ENCODE measurements at regions not wholly inside any gene's neighbourhood (a gene's known extent, or its start where the extent isn't known, plus 50 kb on each side); places are given as distances from the start of the nearest gene placed in this dataset.
A peak's percentile ranks its signal among the peaks of the same experiment; 100 is the strongest.

GRCh38 chr5:64110222-64110621, 55.4 kb upstream of the RNF180 start:
- ChIA-PET POLR2A (no interaction called here), CTCF (no interaction called here)
- no peaks in the 10 kb centered on the region for H3K36me3 Mint-ChIP-seq (ENCODE audit: low read depth)
- ATAC-seq (no peak), DNase-seq (no peak)
- peaks cover 8% of the 10 kb centered on the region for H3K9me3 Mint-ChIP-seq (ENCODE audit: insufficient read depth)
- no peak overlapping the region for H3K4me3 Mint-ChIP-seq
- no peak overlapping the region for H3K27ac Mint-ChIP-seq
- no peaks in the 10 kb centered on the region for H3K27me3 Mint-ChIP-seq (ENCODE audit: low read depth)
- H3K4me1 Mint-ChIP-seq (ENCODE audit: low read depth): no peaks in the 10 kb centered on the region

DNA sequence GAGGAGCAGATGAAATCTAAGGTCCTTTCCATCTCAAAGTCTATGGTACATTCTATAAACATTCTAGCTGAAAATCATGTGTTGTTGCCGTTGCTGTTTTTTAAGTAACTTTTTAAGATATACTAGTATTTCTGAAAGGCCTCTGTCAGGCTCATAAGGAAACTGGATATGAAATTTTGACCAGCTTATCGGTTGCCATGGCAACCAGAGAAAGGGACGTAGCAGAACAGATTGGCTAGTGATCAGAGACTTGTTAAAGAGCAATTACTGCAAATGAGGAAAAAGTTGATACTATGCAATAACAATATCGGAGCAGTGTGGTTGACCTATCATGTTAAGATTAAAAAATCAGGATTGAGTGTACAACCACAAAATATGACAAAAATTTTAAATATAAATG, 57.0 kb upstream of the RNF180 start:
- Mint-ChIP-seq H3K4me1 (ENCODE audit: low read depth) (no peaks in the 10 kb centered on the region), H3K27ac (no peak overlapping the region), H3K36me3 (ENCODE audit: low read depth) (no peaks in the 10 kb centered on the region), H3K9me3 (ENCODE audit: insufficient read depth) (peaks cover 8% of the 10 kb centered on the region), H3K4me3 (no peak overlapping the region), H3K27me3 (ENCODE audit: low read depth) (no peaks in the 10 kb centered on the region)
- CTCF ChIA-PET: no interaction called here
- POLR2A ChIA-PET: no interaction called here
- no peak for ATAC-seq
- no peak for DNase-seq

GRCh38 chr5:64100203-64100602, 65.4 kb upstream of the RNF180 start:
- POLR2A ChIA-PET: no interaction called here
- CTCF ChIA-PET: no interaction called here
- DNase-seq (no peak), ATAC-seq (no peak)
- Mint-ChIP-seq H3K27me3 (ENCODE audit: low read depth) (no peaks in the 10 kb centered on the region), H3K27ac (no peak overlapping the region), H3K9me3 (ENCODE audit: insufficient read depth) (no peaks in the 10 kb centered on the region), H3K4me3 (no peak overlapping the region), H3K36me3 (ENCODE audit: low read depth) (no peaks in the 10 kb centered on the region), H3K4me1 (ENCODE audit: low read depth) (no peaks in the 10 kb centered on the region)

- no peak for ATAC-seq
- H3K27me3 Mint-ChIP-seq (ENCODE audit: low read depth): no peaks in the 10 kb centered on the region
- CTCF ChIA-PET: no interaction called here
- H3K36me3 Mint-ChIP-seq (ENCODE audit: low read depth): no peaks in the 10 kb centered on the region
- no peak for DNase-seq
- H3K27ac Mint-ChIP-seq: no peak overlapping the region
- POLR2A ChIA-PET: no interaction called here
- H3K4me3 Mint-ChIP-seq: no peak overlapping the region
- no peaks in the 10 kb centered on the region for H3K9me3 Mint-ChIP-seq (ENCODE audit: insufficient read depth)
- no peaks in the 10 kb centered on the region for H3K4me1 Mint-ChIP-seq (ENCODE audit: low read depth)
Observed at GRCh38 chr5:64096771-64097170, 68.9 kb upstream of the RNF180 start.

- H3K4me1 Mint-ChIP-seq (ENCODE audit: low read depth): no peaks in the 10 kb centered on the region
- no peak overlapping the region for H3K27ac Mint-ChIP-seq
- no peaks in the 10 kb centered on the region for H3K27me3 Mint-ChIP-seq (ENCODE audit: low read depth)
- ATAC-seq (no peak), DNase-seq (no peak)
- no peaks in the 10 kb centered on the region for H3K36me3 Mint-ChIP-seq (ENCODE audit: low read depth)
- H3K9me3 Mint-ChIP-seq (ENCODE audit: insufficient read depth): no peaks in the 10 kb centered on the region
- no peak overlapping the region for H3K4me3 Mint-ChIP-seq
- CTCF ChIA-PET: no interaction called here
- POLR2A ChIA-PET: no interaction called here
Observed at GRCh38 chr5:64077589-64077988, 88.1 kb upstream of the RNF180 start.

- POLR2A ChIA-PET: no interaction called here
- H3K27me3 Mint-ChIP-seq (ENCODE audit: low read depth): no peaks in the 10 kb centered on the region
- H3K27ac Mint-ChIP-seq: no peak overlapping the region
- ATAC-seq: no peak
- CTCF ChIA-PET: no interaction called here
- H3K9me3 Mint-ChIP-seq (ENCODE audit: insufficient read depth): no peaks in the 10 kb centered on the region
- no peaks in the 10 kb centered on the region for H3K36me3 Mint-ChIP-seq (ENCODE audit: low read depth)
- DNase-seq: peak; percentile 22
- H3K4me3 Mint-ChIP-seq: no peak overlapping the region
- no peaks in the 10 kb centered on the region for H3K4me1 Mint-ChIP-seq (ENCODE audit: low read depth)
Observed at GRCh38 chr5:64074533-64074932, 91.1 kb upstream of the RNF180 start.

- CTCF ChIA-PET: no interaction called here
- H3K4me3 Mint-ChIP-seq: no peak overlapping the region
- no peak for ATAC-seq
- H3K27ac Mint-ChIP-seq: no peak overlapping the region
- H3K27me3 Mint-ChIP-seq (ENCODE audit: low read depth): no peaks in the 10 kb centered on the region
- DNase-seq: no peak
- H3K36me3 Mint-ChIP-seq (ENCODE audit: low read depth): no peaks in the 10 kb centered on the region
- no peaks in the 10 kb centered on the region for H3K4me1 Mint-ChIP-seq (ENCODE audit: low read depth)
- POLR2A ChIA-PET: no interaction called here
- H3K9me3 Mint-ChIP-seq (ENCODE audit: insufficient read depth): no peaks in the 10 kb centered on the region
Observed at GRCh38 chr5:64069486-64069885, 96.2 kb upstream of the RNF180 start.

DNA sequence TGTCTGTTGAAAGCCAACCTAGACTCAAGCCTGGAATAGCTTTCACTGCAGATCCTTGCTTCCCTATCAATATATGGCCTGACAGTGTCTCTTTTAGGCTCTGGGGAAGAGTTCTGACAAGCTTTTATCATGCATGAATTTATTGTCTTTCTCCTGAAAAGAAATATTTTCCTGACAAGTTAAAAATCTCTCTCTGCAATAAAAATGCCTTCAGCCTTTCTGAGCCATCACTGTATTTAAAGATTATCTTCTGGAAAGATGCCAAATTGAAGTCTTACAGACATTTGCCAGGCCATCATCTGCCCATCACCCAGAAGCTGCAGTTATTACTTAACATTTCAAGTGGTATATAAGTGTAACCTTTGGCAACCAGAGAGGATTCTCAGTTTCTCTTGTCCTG, 88.1 kb upstream of the HTR1A start:
- Mint-ChIP-seq H3K27ac (no peak overlapping the region), H3K36me3 (ENCODE audit: low read depth) (no peaks in the 10 kb centered on the region), H3K4me1 (ENCODE audit: low read depth) (no peaks in the 10 kb centered on the region), H3K4me3 (no peak overlapping the region), H3K9me3 (ENCODE audit: insufficient read depth) (peaks cover 3% of the 10 kb centered on the region), H3K27me3 (ENCODE audit: low read depth) (no peaks in the 10 kb centered on the region)
- DNase-seq (no peak), ATAC-seq (no peak)
- ChIA-PET CTCF (no interaction called here), POLR2A (no interaction called here)

DNA sequence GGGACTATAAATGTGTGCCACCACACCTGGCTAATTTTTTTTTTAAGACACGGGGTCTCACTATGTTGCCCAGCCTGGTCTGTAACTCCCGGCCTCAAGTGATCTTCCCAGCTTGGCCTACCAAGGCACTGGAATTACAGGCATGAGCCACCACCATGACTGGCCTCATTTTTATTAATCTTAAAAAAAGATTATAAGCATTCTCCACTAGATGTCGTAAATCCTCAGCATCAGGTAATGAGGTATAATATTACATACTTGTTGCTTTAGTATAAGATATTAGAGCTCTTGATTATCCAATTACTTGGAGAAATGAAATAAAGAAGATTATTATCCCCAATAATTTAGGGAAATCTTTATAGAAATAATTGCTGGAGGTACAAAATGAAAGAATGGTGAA, 78.2 kb upstream of the HTR1A start:
- POLR2A ChIA-PET: no interaction called here
- CTCF ChIA-PET: no interaction called here
- H3K4me1 Mint-ChIP-seq (ENCODE audit: low read depth): no peaks in the 10 kb centered on the region
- DNase-seq: no peak
- H3K36me3 Mint-ChIP-seq (ENCODE audit: low read depth): no peaks in the 10 kb centered on the region
- H3K4me3 Mint-ChIP-seq: no peak overlapping the region
- no peaks in the 10 kb centered on the region for H3K27me3 Mint-ChIP-seq (ENCODE audit: low read depth)
- H3K9me3 Mint-ChIP-seq (ENCODE audit: insufficient read depth): no peaks in the 10 kb centered on the region
- no peak overlapping the region for H3K27ac Mint-ChIP-seq
- ATAC-seq: no peak

- no peak overlapping the region for H3K4me3 Mint-ChIP-seq
- H3K4me1 Mint-ChIP-seq (ENCODE audit: low read depth): no peaks in the 10 kb centered on the region
- no peak for ATAC-seq
- H3K36me3 Mint-ChIP-seq (ENCODE audit: low read depth): no peaks in the 10 kb centered on the region
- CTCF ChIA-PET: no interaction called here
- no peaks in the 10 kb centered on the region for H3K9me3 Mint-ChIP-seq (ENCODE audit: insufficient read depth)
- no peak for DNase-seq
- no peak overlapping the region for H3K27ac Mint-ChIP-seq
- H3K27me3 Mint-ChIP-seq (ENCODE audit: low read depth): no peaks in the 10 kb centered on the region
- POLR2A ChIA-PET: no interaction called here
Observed at GRCh38 chr5:64026493-64026892, 64.2 kb upstream of the HTR1A start.

- Mint-ChIP-seq H3K27me3 (ENCODE audit: low read depth) (no peaks in the 10 kb centered on the region), H3K36me3 (ENCODE audit: low read depth) (no peaks in the 10 kb centered on the region), H3K27ac (no peak overlapping the region), H3K9me3 (ENCODE audit: insufficient read depth) (no peaks in the 10 kb centered on the region), H3K4me1 (ENCODE audit: low read depth) (no peaks in the 10 kb centered on the region), H3K4me3 (no peak overlapping the region)
- no peak for ATAC-seq
- DNase-seq: no peak
- ChIA-PET CTCF (no interaction called here), POLR2A (no interaction called here)
Observed at GRCh38 chr5:64019746-64020145, 57.5 kb upstream of the HTR1A start.

- ChIA-PET CTCF (no interaction called here), POLR2A (no interaction called here)
- no peaks in the 10 kb centered on the region for H3K36me3 Mint-ChIP-seq (ENCODE audit: low read depth)
- no peaks in the 10 kb centered on the region for H3K9me3 Mint-ChIP-seq (ENCODE audit: insufficient read depth)
- DNase-seq (no peak), ATAC-seq (no peak)
- no peaks in the 10 kb centered on the region for H3K27me3 Mint-ChIP-seq (ENCODE audit: low read depth)
- no peak overlapping the region for H3K27ac Mint-ChIP-seq
- H3K4me1 Mint-ChIP-seq (ENCODE audit: low read depth): no peaks in the 10 kb centered on the region
- H3K4me3 Mint-ChIP-seq: no peak overlapping the region
Observed at GRCh38 chr5:64018966-64019365, 56.7 kb upstream of the HTR1A start.

DNA sequence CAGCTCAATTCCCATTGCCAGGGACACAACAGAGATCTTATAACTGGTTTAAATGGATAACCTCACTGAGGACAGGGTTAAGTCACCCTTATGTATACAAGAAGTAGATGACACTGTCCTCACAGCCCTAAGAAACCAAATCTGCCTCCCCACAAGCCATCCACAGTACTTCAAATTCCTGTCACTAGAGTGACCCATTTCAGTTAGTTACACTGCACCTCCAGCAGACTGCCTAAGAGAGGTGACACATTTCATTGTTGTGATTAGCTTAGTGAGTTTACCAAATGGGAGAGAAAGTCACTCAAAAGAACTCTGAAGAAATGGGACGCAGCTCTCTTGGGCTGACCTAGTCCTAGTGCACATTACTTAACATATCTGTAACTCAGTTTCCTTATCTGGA, 53.6 kb upstream of the HTR1A start:
- POLR2A ChIA-PET: no interaction called here
- Mint-ChIP-seq H3K9me3 (ENCODE audit: insufficient read depth) (no peaks in the 10 kb centered on the region), H3K27ac (no peak overlapping the region), H3K4me3 (no peak overlapping the region), H3K4me1 (ENCODE audit: low read depth) (no peaks in the 10 kb centered on the region), H3K27me3 (ENCODE audit: low read depth) (no peaks in the 10 kb centered on the region), H3K36me3 (ENCODE audit: low read depth) (no peaks in the 10 kb centered on the region)
- DNase-seq: no peak
- no peak for ATAC-seq
- CTCF ChIA-PET: no interaction called here

Measured in activated CD8-positive, alpha-beta T cell treated with anti-CD3 and anti-CD28 coated beads, Interleukin-2, amount 10 ng/mL, durations not matched to agents 7 days and 5 days (primary cell).